Ishikawa (cell line): ENCODE measurements at regions not wholly inside any gene's neighbourhood (a gene's known extent, or its start where the extent isn't known, plus 50 kb on each side); places are given as distances from the start of the nearest gene placed in this dataset.

Experiments used
- CEBPB ChIP-seq: IDR thresholded peaks from 2 replicates; pipeline ENCODE4 v1.6.1; 2012
- CREB1 ChIP-seq: IDR thresholded peaks from 2 replicates; pipeline ENCODE4 v1.6.1; 2012; ENCODE audit warnings: low read depth
- EGR1 ChIP-seq: IDR thresholded peaks from 2 replicates; pipeline ENCODE4 v1.6.1; 2012
- EP300 ChIP-seq: IDR thresholded peaks from 2 replicates; pipeline ENCODE4 v1.6.1; 2012; ENCODE audit warnings: borderline replicate concordance
- FOXM1 ChIP-seq: IDR thresholded peaks from 2 replicates; pipeline ENCODE4 v1.6.1; 2012; ENCODE audit warnings: low read depth, borderline replicate concordance
- NFIC ChIP-seq: IDR thresholded peaks from 2 replicates; pipeline ENCODE4 v1.6.1; 2012
- RAD21 ChIP-seq: IDR thresholded peaks from 2 replicates; pipeline ENCODE4 v1.6.1; 2012; ENCODE audit warnings: low read depth
- TAF1 ChIP-seq: IDR thresholded peaks from 2 replicates; pipeline ENCODE4 v1.6.1; 2012; ENCODE audit warnings: low read depth, mild to moderate bottlenecking
- TCF12 ChIP-seq: IDR thresholded peaks from 2 replicates; pipeline ENCODE4 v1.6.1; 2012; ENCODE audit warnings: low read depth
- TEAD4 ChIP-seq: IDR thresholded peaks from 2 replicates; pipeline ENCODE4 v1.6.1; 2012
- YY1 ChIP-seq: IDR thresholded peaks from 2 replicates; pipeline ENCODE4 v1.6.1; 2012; ENCODE audit warnings: low read depth
- ZBTB7A ChIP-seq: IDR thresholded peaks from 2 replicates; pipeline ENCODE4 v1.6.1; 2012; ENCODE audit warnings: low read depth
- TF ChIP-seq, protein P1 (sequence below): IDR thresholded peaks from 2 replicates; pipeline ENCODE4 v1.6.1; 2012
- TF ChIP-seq, protein P2 (sequence below): IDR thresholded peaks from 2 replicates; pipeline ENCODE4 v1.6.1; 2012; ENCODE audit warnings: low read depth, mild to moderate bottlenecking
- TF ChIP-seq, protein P3 (sequence below): IDR thresholded peaks from 2 replicates; pipeline ENCODE4 v1.6.1; 2012

DNA sequence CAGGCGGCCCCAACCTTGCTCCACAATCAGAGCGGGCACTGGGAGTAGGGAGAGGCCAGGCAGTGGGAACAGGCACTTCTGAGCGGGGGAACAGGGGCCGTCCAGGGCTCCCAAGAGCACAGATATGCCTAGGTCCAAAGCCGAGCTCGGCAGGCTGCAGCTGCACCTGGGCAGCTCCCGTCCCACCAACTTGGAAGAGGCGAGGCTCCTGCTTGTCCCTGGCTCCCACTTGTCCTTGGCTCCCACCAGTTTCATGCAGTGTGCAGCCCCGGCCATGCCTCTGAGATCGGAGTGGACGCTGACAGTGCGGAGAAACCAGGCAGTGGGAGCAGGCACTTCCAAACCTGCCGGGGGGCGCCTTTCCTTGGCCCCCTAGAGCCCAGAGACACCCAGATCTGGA lies 84.0 kb upstream of the XAGE2 start:
- TF ChIP-seq NFIC (no peak), RAD21 (no peak), TCF12 (no peak), CEBPB (no peak), YY1 (no peak), ZBTB7A (no peak), EGR1 (no peak), TAF1 (no peak), TEAD4 (no peak), CREB1 (no peak), EP300 (no peak), FOXM1 (no peak)
- TF ChIP-seq, protein P1, sequence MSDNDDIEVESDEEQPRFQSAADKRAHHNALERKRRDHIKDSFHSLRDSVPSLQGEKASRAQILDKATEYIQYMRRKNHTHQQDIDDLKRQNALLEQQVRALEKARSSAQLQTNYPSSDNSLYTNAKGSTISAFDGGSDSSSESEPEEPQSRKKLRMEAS: no peak
- TF ChIP-seq, protein P2, sequence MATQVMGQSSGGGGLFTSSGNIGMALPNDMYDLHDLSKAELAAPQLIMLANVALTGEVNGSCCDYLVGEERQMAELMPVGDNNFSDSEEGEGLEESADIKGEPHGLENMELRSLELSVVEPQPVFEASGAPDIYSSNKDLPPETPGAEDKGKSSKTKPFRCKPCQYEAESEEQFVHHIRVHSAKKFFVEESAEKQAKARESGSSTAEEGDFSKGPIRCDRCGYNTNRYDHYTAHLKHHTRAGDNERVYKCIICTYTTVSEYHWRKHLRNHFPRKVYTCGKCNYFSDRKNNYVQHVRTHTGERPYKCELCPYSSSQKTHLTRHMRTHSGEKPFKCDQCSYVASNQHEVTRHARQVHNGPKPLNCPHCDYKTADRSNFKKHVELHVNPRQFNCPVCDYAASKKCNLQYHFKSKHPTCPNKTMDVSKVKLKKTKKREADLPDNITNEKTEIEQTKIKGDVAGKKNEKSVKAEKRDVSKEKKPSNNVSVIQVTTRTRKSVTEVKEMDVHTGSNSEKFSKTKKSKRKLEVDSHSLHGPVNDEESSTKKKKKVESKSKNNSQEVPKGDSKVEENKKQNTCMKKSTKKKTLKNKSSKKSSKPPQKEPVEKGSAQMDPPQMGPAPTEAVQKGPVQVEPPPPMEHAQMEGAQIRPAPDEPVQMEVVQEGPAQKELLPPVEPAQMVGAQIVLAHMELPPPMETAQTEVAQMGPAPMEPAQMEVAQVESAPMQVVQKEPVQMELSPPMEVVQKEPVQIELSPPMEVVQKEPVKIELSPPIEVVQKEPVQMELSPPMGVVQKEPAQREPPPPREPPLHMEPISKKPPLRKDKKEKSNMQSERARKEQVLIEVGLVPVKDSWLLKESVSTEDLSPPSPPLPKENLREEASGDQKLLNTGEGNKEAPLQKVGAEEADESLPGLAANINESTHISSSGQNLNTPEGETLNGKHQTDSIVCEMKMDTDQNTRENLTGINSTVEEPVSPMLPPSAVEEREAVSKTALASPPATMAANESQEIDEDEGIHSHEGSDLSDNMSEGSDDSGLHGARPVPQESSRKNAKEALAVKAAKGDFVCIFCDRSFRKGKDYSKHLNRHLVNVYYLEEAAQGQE: no peak
- TF ChIP-seq, protein P3, sequence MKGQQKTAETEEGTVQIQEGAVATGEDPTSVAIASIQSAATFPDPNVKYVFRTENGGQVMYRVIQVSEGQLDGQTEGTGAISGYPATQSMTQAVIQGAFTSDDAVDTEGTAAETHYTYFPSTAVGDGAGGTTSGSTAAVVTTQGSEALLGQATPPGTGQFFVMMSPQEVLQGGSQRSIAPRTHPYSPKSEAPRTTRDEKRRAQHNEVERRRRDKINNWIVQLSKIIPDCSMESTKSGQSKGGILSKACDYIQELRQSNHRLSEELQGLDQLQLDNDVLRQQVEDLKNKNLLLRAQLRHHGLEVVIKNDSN: no peak
